ENCODE measurements at regions not wholly inside any gene's neighbourhood (a gene's known extent, or its start where the extent isn't known, plus 50 kb on each side); places are given as distances from the start of the nearest gene placed in this dataset.

DNA sequence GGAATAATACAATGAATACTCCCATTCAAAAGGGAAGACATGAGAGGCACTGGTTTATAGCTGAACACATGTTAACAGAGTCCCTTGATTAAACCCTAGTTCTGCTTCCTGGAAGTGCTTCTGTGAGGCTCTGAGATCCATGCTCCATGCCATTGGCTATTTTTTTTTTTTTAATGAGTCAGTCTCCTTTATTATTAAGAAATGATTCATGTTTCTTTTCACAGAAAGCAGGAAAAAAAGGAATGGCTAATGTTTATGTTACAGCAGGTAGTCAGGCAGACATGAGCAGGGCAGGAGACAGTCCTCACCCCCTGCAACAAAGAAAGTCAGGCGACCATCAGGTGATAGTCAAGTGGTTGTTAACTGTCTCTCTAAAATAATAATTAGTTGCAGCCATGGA, 598.7 kb downstream of the EPHA5 start:
- no peak overlapping the region for H3K27ac ChIP-seq
- TF ChIP-seq, protein P1, sequence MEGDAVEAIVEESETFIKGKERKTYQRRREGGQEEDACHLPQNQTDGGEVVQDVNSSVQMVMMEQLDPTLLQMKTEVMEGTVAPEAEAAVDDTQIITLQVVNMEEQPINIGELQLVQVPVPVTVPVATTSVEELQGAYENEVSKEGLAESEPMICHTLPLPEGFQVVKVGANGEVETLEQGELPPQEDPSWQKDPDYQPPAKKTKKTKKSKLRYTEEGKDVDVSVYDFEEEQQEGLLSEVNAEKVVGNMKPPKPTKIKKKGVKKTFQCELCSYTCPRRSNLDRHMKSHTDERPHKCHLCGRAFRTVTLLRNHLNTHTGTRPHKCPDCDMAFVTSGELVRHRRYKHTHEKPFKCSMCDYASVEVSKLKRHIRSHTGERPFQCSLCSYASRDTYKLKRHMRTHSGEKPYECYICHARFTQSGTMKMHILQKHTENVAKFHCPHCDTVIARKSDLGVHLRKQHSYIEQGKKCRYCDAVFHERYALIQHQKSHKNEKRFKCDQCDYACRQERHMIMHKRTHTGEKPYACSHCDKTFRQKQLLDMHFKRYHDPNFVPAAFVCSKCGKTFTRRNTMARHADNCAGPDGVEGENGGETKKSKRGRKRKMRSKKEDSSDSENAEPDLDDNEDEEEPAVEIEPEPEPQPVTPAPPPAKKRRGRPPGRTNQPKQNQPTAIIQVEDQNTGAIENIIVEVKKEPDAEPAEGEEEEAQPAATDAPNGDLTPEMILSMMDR (IDR thresholded peaks at IDR 0.05): no peak
- DNase-seq (ENCODE audit: low spot score): no peak
- H3K4me3 ChIP-seq: no peak overlapping the region

DNA sequence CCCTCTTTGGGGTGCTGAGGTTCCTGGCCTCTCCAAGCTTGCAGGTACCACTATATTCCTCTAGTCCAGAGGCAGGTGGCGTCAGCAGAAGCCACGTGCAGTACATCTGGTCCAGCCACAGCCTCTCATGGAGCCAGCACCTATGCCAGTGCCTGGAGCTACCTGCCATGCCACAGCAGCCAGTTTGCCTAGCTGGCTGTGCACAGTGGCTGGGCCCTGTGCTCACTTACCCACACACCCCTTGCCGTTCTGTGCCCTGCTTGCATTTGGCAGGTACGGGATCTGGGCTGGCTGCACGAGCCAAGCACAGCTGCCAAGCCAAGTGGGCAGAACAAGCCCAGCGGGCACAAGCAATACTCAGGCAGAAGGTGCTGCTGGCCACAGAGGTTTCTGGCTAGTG, 601.1 kb downstream of the EPHA5 start:
- Histone ChIP-seq H3K27ac (no peak overlapping the region), H3K4me3 (no peak overlapping the region)
- TF ChIP-seq, protein P1 (IDR thresholded peaks at IDR 0.05): no peak
- no peak for DNase-seq (ENCODE audit: low spot score)

DNA sequence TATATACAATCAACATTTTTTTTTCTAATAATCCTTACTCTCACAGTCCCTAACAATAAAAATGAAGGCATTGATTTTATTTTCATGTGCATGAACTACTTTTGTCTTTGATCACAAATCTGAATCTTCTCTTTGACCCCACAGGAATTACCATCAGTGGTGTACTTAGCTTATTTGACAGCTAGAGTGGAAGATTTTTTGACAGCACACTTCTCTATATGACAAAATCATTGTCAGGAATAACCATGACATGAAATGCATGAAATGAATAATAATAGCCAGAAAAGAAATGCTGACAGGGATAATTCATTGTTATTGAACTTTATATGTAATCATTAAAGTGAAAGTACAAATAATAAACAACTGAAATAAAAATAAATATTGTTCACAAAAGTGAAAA, 604.2 kb downstream of the EPHA5 start:
- DNase-seq (ENCODE audit: low spot score): no peak
- Histone ChIP-seq H3K27ac (no peak overlapping the region), H3K4me3 (no peak overlapping the region)
- TF ChIP-seq, protein P1 (IDR thresholded peaks at IDR 0.05): no peak

DNA sequence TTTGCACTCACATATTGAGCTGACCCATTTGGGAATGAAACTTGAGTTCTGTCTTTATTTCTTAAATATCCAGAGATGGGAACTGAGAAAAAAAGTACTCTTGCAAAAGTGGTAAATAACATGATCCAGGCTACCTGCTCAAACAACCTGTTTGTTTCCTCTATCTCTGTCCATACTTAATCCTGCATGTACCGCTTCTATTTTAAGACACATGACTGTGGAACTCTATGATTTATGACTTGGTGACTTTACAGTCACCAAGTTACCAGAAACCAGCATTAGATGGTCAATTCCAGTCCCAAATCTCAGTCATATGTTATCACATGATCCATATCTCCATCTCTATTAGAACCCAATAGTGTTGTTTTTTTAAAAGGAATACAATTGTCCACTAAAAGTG, 606.7 kb downstream of the EPHA5 start:
- no peak for DNase-seq (ENCODE audit: low spot score)
- Histone ChIP-seq H3K27ac (no peak overlapping the region), H3K4me3 (no peak overlapping the region)
- TF ChIP-seq, protein P1 (IDR thresholded peaks at IDR 0.05): no peak

DNA sequence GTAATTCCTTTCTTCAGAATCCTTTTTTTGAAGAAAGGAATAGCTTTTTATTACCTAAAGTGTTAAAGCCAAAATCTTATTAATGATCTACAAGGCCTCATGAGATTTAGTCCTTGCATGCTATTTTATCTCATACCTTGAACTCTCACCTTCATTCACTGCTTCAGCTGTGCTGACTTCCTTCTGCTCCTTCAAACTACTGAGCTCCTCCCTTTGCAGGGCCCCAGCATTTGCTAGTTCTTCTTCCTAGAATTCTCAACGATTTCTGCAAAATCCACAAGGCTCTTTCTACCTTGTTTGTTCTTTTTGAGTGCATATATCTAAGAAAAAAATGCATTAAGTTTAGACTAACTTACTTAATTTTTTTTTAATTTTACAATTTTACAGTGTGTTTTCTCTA, 619.5 kb downstream of the EPHA5 start:
- Histone ChIP-seq H3K27ac (no peak overlapping the region), H3K4me3 (no peak overlapping the region)
- TF ChIP-seq, protein P1 (IDR thresholded peaks at IDR 0.05): no peak
- no peak for DNase-seq (ENCODE audit: low spot score)

DNA sequence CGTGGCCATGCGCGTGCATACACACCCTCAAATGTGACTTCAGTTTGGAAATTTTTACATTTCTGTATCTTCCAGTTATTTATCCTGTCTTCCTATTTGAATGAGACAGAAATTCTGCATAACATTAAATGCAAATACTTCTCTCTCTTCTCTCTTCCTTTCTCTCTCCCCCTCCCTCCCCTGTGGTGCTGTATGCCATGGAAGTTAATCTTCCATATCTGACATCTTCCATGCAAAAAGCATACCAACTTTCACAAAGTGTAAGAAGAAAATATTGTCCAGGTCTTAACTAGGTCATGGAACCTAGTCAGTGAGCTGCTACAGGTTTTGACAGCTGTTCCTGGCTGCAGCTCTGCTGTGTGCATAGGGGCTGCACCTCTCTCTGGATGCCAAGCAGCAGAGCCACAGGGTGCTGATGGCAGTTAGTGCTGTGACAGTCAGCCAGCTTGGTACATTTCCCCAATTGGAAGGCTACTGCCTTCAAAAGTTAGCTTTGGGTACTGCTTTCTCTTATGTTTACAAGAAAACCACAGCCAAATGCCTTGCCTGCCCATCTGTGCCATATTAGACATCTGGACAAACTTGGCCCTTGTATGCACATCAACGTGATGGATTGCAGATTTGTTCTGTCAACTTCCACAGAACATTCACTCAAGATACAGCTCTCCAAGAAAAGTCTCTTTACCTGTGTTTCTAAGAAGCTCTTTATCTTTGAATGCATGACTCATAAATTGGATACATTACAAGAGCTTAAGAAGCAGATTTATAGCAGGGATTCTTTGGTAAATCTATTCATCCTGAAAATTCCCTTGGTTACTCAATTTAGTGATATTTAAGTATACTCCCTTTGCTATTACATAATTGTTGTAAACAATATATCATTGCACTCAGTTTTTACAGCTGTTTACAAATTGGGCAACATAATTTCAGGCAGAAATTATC, 623.8 kb downstream of the EPHA5 start:
- no peak overlapping the region for H3K27ac ChIP-seq
- H3K4me3 ChIP-seq: no peak overlapping the region
- DNase-seq (ENCODE audit: low spot score): no peak
- TF ChIP-seq, protein P1 (IDR thresholded peaks at IDR 0.05): no peak

DNA sequence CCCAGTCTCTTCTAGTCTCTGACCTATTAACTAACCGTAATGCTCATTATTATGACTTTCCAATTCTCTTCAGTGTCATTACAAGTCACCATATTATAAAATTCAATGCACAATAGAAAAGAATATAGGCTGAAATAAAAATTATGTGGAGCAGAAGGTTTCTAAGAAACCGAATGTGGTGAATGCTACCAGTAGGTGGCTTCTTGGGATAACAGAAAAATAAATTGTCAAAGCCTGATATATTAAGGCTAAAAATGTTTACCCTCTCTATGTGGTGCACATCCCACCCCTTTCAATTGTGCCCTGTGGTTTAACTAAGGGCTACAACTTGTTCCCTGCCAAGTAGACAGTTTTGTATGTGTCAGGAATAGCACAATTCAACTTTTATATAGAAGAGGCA, 624.6 kb upstream of the TECRL start:
- DNase-seq (ENCODE audit: low spot score): no peak
- H3K4me3 ChIP-seq: no peak overlapping the region
- H3K27ac ChIP-seq: no peak overlapping the region

More for the DNA sequence above, 624.6 kb upstream of the TECRL start:
- TF ChIP-seq, protein P1 (IDR thresholded peaks at IDR 0.05): no peak

Data from coronary artery (tissue), 2 donors.